Superior temporal gyrus (tissue), 1 donor: ENCODE measurements at regions not wholly inside any gene's neighbourhood (a gene's known extent, or its start where the extent isn't known, plus 50 kb on each side); places are given as distances from the start of the nearest gene placed in this dataset.

ENCODE experiments used
- DNase-seq: peaks from one replicate; pipeline ENCODE4 v3.0.0-alpha.2; 2016; ENCODE audit errors: extremely low spot score

GRCh38 chr2:147649286-147649685 is 195.5 kb upstream of the ACVR2A start:
- no peak for DNase-seq

- no peak for DNase-seq
Observed at GRCh38 chr2:147648471-147648870, 196.4 kb upstream of the ACVR2A start.

GRCh38 chr2:147647816-147648215 is 197.0 kb upstream of the ACVR2A start:
- no peak for DNase-seq

GRCh38 chr2:147646818-147647468 is 197.9 kb upstream of the ACVR2A start:
- no peak for DNase-seq

- no peak for DNase-seq
Observed at GRCh38 chr2:147644491-147644890, 200.3 kb upstream of the ACVR2A start.

- DNase-seq, result no peak
Observed at GRCh38 chr2:147642765-147643164, 202.1 kb upstream of the ACVR2A start.

GRCh38 chr2:147641651-147642050 is 203.2 kb upstream of the ACVR2A start:
- no peak for DNase-seq

GRCh38 chr2:147639891-147640290 is 204.9 kb upstream of the ACVR2A start:
- DNase-seq, result no peak

- DNase-seq, result no peak
Observed at GRCh38 chr2:147639386-147639785, 205.4 kb upstream of the ACVR2A start.

GRCh38 chr2:147636886-147637285 is 207.9 kb upstream of the ACVR2A start:
- no peak for DNase-seq

GRCh38 chr2:147636238-147636882 is 208.5 kb upstream of the ACVR2A start:
- no peak for DNase-seq

GRCh38 chr2:147634826-147635225 is 210.0 kb upstream of the ACVR2A start:
- no peak for DNase-seq

- DNase-seq, result no peak
Observed at GRCh38 chr2:147632198-147632597, 212.6 kb upstream of the ACVR2A start.

GRCh38 chr2:147631294-147631693 is 213.5 kb upstream of the ACVR2A start:
- no peak for DNase-seq

- no peak for DNase-seq
Observed at GRCh38 chr2:147630585-147630984, 214.2 kb upstream of the ACVR2A start.

- DNase-seq, result no peak
Observed at GRCh38 chr2:147628971-147629421, 215.8 kb upstream of the ACVR2A start.

- DNase-seq, result no peak
Observed at GRCh38 chr2:147623328-147623727, 221.5 kb upstream of the ACVR2A start.

- no peak for DNase-seq
Observed at GRCh38 chr2:147621656-147622197, 223.1 kb upstream of the ACVR2A start.

GRCh38 chr2:147619808-147620207 is 225.0 kb upstream of the ACVR2A start:
- no peak for DNase-seq

- DNase-seq, result no peak
Observed at GRCh38 chr2:147615726-147616125, 229.1 kb upstream of the ACVR2A start.

- no peak for DNase-seq
Observed at GRCh38 chr2:147614979-147615470, 229.8 kb upstream of the ACVR2A start.

- no peak for DNase-seq
Observed at GRCh38 chr2:147614471-147614870, 230.4 kb upstream of the ACVR2A start.

- DNase-seq, result no peak
Observed at GRCh38 chr2:147610496-147611040, 234.3 kb upstream of the ACVR2A start.
